ENCODE measurements at regions not wholly inside any gene's neighbourhood (a gene's known extent, or its start where the extent isn't known, plus 50 kb on each side); places are given as distances from the start of the nearest gene placed in this dataset.

- TF ChIP-seq POLR2A (IDR thresholded peaks at IDR 0.05) (no peak), CTCF (IDR thresholded peaks at IDR 0.05) (no peak)
Measured at GRCh38 chr2:65834771-65835475, 402.5 kb upstream of the SPRED2 start.

GRCh38 chr2:65834062-65834461, 401.7 kb upstream of the SPRED2 start:
- H3K4me1 ChIP-seq = no peaks in the 10 kb centered on the region
- TF ChIP-seq CTCF (IDR thresholded peaks at IDR 0.05) (no peak), POLR2A (IDR thresholded peaks at IDR 0.05) (no peak)
- H3K27me3 ChIP-seq = no peaks in the 10 kb centered on the region
- H3K36me3 ChIP-seq = no peaks in the 10 kb centered on the region
- no peaks in the 10 kb centered on the region for H3K9me3 ChIP-seq
- DNase-seq = no peak
- H3K4me3 ChIP-seq = no peak overlapping the region
- H3K27ac ChIP-seq = no peak overlapping the region

More at GRCh38 chr2:65834771-65835475, 402.5 kb upstream of the SPRED2 start:
- H3K36me3 ChIP-seq = no peaks in the 10 kb centered on the region
- no peaks in the 10 kb centered on the region for H3K4me1 ChIP-seq
- H3K9me3 ChIP-seq = no peaks in the 10 kb centered on the region
- no peak overlapping the region for H3K4me3 ChIP-seq
- no peaks in the 10 kb centered on the region for H3K27me3 ChIP-seq
- DNase-seq = no peak
- no peak overlapping the region for H3K27ac ChIP-seq

- TF ChIP-seq POLR2A (IDR thresholded peaks at IDR 0.05) = no peak
- TF ChIP-seq CTCF (IDR thresholded peaks at IDR 0.05) = no peak
- no peak overlapping the region for H3K27ac ChIP-seq
- H3K4me1 ChIP-seq = no peaks in the 10 kb centered on the region
- DNase-seq = no peak
- no peaks in the 10 kb centered on the region for H3K27me3 ChIP-seq
- H3K4me3 ChIP-seq = no peak overlapping the region
- H3K9me3 ChIP-seq = no peaks in the 10 kb centered on the region
- H3K36me3 ChIP-seq = no peaks in the 10 kb centered on the region
Measured at GRCh38 chr2:65831509-65831908, 399.1 kb upstream of the SPRED2 start.

- no peaks in the 10 kb centered on the region for H3K9me3 ChIP-seq
- H3K36me3 ChIP-seq = no peaks in the 10 kb centered on the region
- TF ChIP-seq CTCF (IDR thresholded peaks at IDR 0.05) (no peak), POLR2A (IDR thresholded peaks at IDR 0.05) (no peak)
- H3K4me1 ChIP-seq = no peaks in the 10 kb centered on the region
- no peak overlapping the region for H3K27ac ChIP-seq
- no peak for DNase-seq
- no peaks in the 10 kb centered on the region for H3K27me3 ChIP-seq
- no peak overlapping the region for H3K4me3 ChIP-seq
Measured at GRCh38 chr2:65826567-65826966, 394.2 kb upstream of the SPRED2 start.

GRCh38 chr2:65823511-65823910, 391.1 kb upstream of the SPRED2 start:
- no peaks in the 10 kb centered on the region for H3K27me3 ChIP-seq
- no peak overlapping the region for H3K4me3 ChIP-seq
- H3K4me1 ChIP-seq = no peaks in the 10 kb centered on the region
- DNase-seq = no peak
- TF ChIP-seq POLR2A (IDR thresholded peaks at IDR 0.05) = no peak
- no peak for TF ChIP-seq CTCF (IDR thresholded peaks at IDR 0.05)
- H3K9me3 ChIP-seq = no peaks in the 10 kb centered on the region
- H3K27ac ChIP-seq = no peak overlapping the region
- H3K36me3 ChIP-seq = no peaks in the 10 kb centered on the region

- Histone ChIP-seq H3K4me1 (no peaks in the 10 kb centered on the region), H3K4me3 (no peak overlapping the region), H3K36me3 (no peaks in the 10 kb centered on the region), H3K27ac (no peak overlapping the region), H3K9me3 (no peaks in the 10 kb centered on the region), H3K27me3 (no peaks in the 10 kb centered on the region)
- DNase-seq = no peak
- no peak for TF ChIP-seq CTCF (IDR thresholded peaks at IDR 0.05)
- no peak for TF ChIP-seq POLR2A (IDR thresholded peaks at IDR 0.05)
Measured at GRCh38 chr2:65820454-65820853, 388.1 kb upstream of the SPRED2 start.

Data from Peyer's patch (tissue), 4 donors.